SKM-1 treated with dmso at 0.1 percent for 144 hours (cell line): ENCODE measurements at regions not wholly inside any gene's neighbourhood (a gene's known extent, or its start where the extent isn't known, plus 50 kb on each side); places are given as distances from the start of the nearest gene placed in this dataset.
"Not testable (repeated sequence)": the region's sequence is repeated elsewhere in the genome, so short reads cannot be mapped to it uniquely, and the experiment has no call there.

Experiments used
- DNase-seq: peaks from one replicate; lab custom pipeline; 2025; ENCODE audit not compliant: unreplicated experiment; lab: John Stamatoyannopoulos, UW

DNA sequence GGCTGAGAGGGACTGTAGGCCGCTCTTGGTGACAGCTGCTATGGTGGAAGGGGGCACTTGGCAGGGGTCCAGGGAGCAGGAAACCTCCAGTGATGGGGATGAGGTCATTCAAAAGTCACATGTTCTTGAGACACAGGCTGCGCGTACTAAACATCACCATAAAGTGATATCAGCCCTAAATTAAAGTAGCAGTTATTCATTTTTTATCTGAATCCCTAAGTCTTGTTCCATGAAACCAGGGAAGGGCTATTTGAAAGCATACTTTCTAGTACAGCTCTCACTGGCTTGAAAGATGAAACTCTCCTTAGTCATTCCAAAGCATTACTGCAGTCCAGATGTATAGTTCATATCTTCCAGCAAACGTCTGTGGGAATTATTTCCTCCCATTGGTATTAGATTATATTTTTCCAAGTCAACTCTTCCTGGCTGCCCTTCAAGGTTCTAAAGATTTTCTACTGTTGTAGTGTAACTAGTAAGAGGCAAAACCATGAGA, 373.1 kb downstream of the CD109 start:
- DNase-seq = no peak

DNA sequence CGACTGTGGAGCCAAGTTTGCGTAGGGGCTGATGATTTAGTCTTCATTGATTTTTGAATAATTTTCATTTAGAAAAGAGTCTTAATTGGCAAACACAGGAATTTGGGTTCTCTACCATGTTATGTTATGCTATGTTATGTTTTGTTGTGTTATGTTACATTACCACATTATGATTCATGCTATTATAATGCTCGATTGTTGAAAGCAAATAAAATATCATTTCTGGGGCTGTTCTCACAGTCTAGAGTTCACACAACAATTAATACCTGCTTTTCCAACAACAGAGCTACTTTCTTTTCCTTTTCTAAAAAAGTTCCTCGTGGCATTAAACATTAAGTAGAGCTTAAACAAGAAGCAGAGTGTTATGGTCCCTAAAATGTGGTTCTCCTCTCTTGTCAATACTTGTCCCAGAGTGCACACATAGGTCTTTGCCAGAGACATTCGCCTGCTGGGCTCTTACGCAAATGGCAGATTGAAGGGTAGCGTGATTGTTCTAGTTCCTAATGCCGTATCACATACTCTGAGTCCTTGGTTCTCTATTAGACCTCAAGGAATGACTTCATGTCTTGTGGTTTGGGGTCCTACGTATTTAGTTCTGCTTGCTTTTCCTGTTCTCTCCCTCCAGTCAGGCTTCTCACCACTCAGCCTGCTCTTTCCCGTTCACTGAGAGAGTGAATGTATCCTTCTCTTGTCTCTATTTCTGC, 370.3 kb downstream of the CD109 start:
- DNase-seq = no peak

DNA sequence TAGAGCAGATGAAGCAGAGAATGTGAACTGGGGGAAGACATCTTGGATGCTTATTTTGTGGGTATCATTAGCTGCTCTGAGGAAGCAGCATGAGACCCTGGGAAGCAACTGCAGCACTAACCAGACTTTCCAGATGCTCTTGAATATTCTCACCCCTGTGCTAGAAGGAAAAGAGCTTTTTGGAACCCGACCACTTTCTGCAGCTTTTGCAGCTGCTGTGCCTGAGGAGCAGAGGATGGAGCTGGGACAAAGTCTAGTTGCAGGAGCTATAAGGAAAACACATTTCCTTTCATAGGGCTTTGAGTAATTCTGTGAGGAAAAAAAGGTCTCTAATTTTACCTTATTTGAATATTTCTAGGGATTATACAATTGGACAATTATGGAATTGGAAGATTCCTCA, 369.7 kb downstream of the CD109 start:
- no peak for DNase-seq

DNA sequence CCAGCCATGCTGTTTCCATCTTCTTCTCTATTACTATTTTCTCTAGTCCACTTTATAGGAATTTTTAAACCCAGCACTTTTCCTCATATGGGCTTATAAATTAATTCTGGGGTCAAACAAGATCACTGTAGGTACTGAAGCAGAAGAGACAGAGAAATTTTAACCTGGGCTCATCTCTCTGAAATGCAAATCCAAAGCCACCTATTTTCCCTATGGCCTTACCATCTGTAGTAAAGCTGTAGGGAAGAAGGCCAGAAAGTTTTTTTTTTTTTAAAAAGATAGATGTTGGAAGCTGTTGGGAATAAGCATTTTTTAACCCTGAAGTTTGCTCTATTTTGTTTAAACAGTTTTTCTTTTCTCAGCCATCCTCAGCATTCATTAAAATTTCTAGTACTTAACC, 367.4 kb downstream of the CD109 start:
- DNase-seq = no peak

- no peak for DNase-seq
Measured at GRCh38 chr6:74061201-74061600, 365.2 kb downstream of the CD109 start.

DNA sequence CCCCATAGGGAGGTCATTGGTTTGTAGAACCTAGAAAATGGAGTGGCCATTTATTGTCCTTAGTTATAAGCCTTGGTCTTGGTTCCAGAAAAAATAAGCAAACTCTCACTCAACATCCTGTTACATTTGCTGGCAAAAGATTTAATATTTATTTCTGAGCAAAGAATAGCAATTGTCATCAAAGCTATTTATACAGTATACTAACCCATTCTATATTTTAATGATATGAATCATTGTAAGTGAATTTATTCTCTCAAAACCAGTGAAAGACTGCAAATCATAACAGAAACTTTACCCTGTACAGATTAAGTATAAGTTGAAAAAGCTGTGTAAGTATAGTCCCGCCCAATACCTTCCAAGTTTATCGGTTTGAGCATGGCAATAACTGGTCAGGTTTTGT, 364.4 kb downstream of the CD109 start:
- DNase-seq = no peak

DNA sequence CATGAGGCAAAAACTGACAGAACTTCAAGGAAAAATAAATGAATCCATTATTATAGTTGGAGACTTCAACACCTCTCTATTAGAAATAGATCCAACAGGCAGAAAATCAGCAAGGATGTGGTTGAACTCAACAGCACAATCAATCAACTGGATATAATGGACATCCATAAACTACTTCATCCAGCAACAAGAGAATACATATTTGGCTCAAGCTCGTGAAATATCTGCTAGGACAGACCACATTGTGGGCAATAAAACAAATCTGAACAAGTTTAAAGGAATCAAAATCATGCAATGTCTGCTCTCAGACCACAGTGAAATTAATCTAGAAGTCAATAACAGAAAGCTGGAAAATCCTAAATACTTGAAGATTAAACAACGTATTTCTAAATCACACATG, 362.6 kb downstream of the CD109 start:
- no peak for DNase-seq

DNA sequence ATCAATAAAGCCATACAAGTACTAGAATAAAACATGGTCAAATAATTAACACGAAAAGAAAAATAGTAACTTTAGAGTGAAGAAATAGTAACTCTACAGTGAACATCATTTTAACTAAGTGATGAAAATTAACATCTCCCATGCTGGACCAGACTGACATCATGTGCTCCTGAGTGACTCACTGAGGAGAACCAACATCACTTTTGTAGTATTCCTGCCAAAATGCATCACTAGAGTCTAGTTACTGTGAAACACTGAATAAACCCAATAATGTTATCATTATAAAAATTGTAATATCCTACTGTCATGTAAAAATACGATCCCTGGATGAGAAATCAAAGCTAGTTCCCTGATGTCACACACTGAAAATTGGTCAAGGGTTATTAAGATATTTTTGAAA, 361.3 kb downstream of the CD109 start:
- DNase-seq = no peak

DNA sequence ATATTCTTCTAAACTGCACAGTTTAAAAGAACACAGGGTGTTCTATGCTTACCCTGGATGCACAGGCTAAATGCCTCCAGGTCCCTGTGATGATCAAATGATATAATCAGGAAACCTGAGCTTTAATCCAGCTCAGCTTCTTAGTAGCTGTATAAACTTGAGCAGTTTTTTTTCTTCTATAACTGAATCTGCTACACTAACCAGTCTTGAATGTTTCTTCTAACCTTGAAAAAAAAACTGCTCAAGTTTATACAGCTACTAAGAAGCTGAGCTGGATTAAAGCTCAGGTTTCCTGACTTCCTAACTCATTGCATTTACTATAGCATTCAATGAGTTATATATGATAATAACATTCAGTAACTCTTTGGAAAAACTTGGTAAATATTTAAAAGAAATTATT, 358.2 kb downstream of the CD109 start:
- DNase-seq = no peak

DNA sequence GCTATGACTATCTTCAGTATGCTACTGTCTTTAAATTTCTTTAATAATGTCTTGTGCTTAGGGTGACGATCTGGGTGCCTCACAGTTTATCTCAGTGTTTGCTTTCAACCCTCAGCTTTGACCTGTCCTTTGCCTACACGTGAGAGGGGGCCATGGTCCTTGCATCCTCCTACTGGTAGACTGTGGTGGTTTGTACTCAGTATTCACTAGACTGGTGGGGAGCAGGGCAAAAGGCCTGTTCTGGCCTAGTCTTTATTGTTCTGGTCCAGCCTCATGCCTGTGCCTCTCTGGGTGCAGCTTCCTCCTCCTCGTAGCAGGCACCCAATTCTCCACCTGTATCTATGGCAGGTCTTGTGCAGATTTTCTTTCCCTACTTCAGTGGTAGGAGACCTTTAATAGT, 354.9 kb downstream of the CD109 start:
- DNase-seq = no peak

DNA sequence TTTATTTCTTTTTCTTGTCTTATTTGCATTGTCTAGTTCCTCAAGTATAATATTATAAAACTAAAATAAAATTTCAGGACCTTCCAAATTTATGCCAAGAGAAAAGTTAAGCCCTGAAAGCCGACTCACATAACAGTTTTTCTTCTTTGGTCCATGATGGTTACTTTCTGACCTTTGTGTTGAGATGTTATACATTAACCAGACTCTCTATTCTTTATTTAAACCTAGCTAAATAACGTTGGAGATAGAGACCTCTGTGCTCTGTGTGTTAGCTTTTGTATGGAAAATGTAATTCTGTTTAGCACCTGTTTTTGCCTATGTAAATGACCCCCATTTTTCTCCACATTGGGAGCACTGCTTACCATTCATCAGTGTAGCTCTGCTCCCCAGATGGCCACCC, 352.4 kb downstream of the CD109 start:
- DNase-seq = no peak

DNA sequence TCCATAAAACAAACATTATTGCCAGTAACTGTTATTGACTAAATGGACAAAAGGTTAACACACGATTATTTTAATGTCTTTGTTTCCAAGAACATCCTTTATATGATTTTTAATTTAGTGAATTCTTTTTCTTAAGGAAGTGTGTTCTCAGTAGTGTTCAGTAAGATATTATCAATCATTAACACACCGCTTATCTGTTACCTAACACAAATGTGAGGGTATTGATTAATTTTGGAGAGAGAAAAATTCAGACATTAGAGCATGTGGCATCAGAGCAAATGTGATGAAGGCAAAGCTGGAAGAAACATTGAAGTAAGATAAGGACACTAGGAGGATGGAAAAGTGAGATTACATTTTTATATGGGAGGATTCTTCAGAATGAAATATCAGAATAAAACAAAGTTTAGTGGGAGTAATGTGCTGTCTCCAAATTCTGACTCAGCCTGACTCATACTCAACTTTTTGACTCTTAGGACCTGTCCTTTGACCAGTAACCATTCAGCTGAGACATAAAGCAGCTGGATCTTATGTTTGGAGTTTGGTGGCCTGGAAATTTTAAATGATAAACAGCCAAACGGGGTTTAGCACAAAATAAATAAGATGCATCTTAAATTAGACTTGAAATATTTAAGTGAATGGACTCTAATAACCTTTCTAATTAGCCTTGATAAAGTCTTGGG, 348.6 kb downstream of the CD109 start:
- no peak for DNase-seq

- DNase-seq = no peak
Measured at GRCh38 chr6:74041420-74041819, 345.4 kb downstream of the CD109 start.

DNA sequence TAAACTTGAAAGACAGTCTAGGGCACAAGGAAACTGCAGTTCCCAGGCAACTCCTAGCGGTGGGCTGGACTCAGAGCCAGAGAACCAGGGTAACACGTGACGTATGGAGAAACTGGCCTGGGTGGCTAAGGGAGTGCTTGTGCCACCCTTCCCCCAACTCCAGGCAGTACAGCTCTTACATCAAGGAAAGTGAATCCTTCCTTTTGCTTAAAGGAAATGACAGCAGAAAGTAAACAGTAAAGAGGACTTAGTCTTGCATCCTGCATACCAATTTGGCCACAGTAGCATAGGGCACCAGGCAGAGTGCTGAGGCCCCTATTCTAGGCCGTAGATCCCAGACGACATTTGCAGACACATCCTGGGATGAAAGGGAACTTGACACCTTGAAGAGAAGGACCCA, 322.8 kb downstream of the CD109 start:
- DNase-seq = no peak

- no peak for DNase-seq
Measured at GRCh38 chr6:74015427-74015826, 319.4 kb downstream of the CD109 start.

DNA sequence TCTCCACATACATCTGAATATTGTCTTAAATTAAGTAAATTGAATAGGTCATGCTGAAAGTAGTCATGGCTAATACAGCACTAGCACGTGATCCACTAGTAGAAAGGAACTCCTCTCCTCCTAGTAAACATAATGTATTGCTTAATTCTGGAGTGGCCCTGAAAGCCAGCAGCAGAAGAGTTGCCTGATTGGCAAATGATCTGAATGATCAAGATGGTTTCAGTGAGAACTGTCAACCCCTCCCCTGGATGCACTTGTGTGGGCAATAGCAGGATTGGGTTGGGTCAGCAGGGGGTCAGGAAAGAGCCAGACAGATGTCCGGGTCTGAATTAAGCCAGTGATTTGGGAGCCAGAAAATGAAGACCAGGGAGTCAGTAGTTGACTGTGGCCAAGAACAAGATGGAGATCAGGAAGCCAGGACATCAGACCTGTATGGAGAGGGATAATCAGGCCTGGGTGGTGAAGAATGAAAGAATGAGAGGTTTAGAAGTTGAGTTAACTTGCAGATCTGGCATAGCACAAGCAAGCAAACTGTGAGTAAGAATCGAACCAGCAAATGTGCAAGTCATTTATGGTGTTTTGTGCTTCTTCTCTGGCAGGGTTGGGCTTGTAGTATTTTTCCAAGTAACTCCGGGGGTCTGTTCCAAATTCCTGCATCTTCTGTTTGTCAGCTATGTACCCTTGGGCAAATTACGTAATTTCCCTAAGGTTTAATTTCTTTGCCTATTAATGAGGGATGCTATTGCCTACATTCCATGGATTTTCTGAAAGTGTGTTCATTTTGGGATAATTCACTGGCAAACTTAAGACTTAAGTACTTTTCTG, 304.9 kb downstream of the CD109 start:
- no peak for DNase-seq

- not testable (repeated sequence) for DNase-seq
Measured at GRCh38 chr6:73990609-73991238, 294.7 kb downstream of the CD109 start.

DNA sequence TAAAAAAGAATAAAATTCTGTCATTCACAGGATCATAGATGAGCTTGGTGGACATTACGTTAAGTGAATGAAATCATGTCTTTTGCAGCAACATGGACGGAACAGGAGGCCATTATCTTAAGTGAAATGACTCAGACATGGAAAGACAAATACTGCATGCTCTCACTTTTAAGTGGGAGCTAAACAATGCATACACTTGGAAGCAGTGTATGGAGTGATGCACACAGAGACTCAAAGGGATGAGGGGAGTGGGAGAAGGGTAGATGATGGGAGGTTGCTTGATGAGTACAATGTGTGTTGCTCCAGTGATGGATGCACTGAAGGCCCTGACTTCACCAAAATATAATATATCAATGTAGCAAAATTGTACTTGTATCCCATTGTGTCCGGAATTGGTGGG, 293.4 kb downstream of the CD109 start:
- DNase-seq = no peak

GRCh38 chr6:73985891-73986290, 289.9 kb downstream of the CD109 start:
- no peak for DNase-seq

GRCh38 chr6:73984571-73985210, 288.7 kb downstream of the CD109 start:
- DNase-seq = no peak

DNA sequence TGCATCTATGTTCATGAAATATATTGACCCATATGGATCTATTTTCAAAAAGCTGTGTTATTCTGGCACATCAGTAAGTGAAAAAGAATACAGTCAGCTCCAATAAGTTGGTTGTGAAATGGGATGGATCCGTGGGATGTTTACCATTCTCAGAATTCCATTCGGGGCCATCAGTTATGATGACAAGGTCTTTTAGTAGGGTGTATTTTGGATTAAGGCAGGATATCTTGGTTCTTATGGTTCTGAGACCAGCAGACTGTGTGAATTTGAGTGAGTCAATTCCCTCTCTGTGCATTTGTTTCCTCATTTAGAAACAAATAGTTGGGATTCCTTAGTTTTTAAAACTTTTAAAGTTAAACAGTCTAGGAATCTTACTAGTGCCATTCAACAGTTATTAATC, 287.4 kb downstream of the CD109 start:
- no peak for DNase-seq
